GM12878 (cell line): ENCODE measurements at regions not wholly inside any gene's neighbourhood (a gene's known extent, or its start where the extent isn't known, plus 50 kb on each side); places are given as distances from the start of the nearest gene placed in this dataset.

Experiments
- ATAC-seq: fragments of 200-7000 bp; cut with Tn5 transposase; 3 replicates; pipeline ENCODE4 v1.9.1; 2020; ENCODE audit warnings: mild to moderate bottlenecking, moderate library complexity
- BruUV-seq: library from RNA; stranded (reverse); fragments of 400-500 nt; replicated peaks from 2 replicates; lab custom pipeline; 2021; lab: Mats Ljungman, UMichigan
- CTCF ChIA-PET: fragments of 300-600 bp; sonication (Branson Sonifier 250); formaldehyde crosslinking; extraction: SDS; loops from one replicate; lab custom pipeline; 2021; ENCODE audit warnings: inconsistent platforms; lab: Yijun Ruan, JAX
- POLR2A ChIA-PET: fragments of 350-600 bp; formaldehyde crosslinking; extraction: SDS; loops from one replicate; lab custom pipeline; 2021; ENCODE audit warnings: inconsistent platforms; lab: Charles Lee
- RAD21 ChIA-PET: fragments of 300-600 bp; sonication (Branson Sonifier 250); formaldehyde crosslinking; loops from one replicate; lab custom pipeline; 2023; ENCODE audit warnings: antibody characterized with exemption; ENCODE audit not compliant: unreplicated experiment; lab: Charles Lee
- SMC1A ChIA-PET: fragments of 300-600 bp; sonication (Branson Sonifier 250); formaldehyde crosslinking; loops from one replicate; lab custom pipeline; 2023; ENCODE audit not compliant: unreplicated experiment, uncharacterized antibody; lab: Charles Lee
- DNase-seq: peaks from one replicate; pipeline ENCODE4 v3.0.0-alpha.2; 2011; ENCODE audit warnings: low read depth, low spot score
- FAIRE-seq: peaks from 3 replicates; lab custom pipeline; 2011; peaks lifted over from hg19 to GRCh38; lab: Jason Lieb, UNC
- H2AFZ ChIP-seq: 2 replicates; pipeline ENCODE4 v1.6.0; 2011; ENCODE audit warnings: low read depth, low read length, control low read depth; ENCODE audit not compliant: control insufficient read depth
- H3K27ac ChIP-seq: 2 replicates; pipeline ENCODE4 v1.5.1; 2011; ENCODE audit warnings: control low read depth; ENCODE audit not compliant: control insufficient read depth, insufficient read depth
- H3K27me3 ChIP-seq, 2 experiments: replicated peaks in 1 of 2; 2 replicates each; pipeline versions ENCODE4 v1.6.0 to v1.6.1; 2011; ENCODE audit warnings: low read length in 1 of 2; ENCODE audit not compliant: control insufficient read depth in 2 of 2, insufficient read depth in 2 of 2
- H3K36me3 ChIP-seq, 2 experiments: 2 replicates each; pipeline ENCODE4 v1.5.1; 2011; ENCODE audit warnings: low read length in 1 of 2; ENCODE audit not compliant: control insufficient read depth in 2 of 2, insufficient read depth in 2 of 2
- H3K4me1 ChIP-seq: 2 replicates; pipeline ENCODE4 v1.6.1; 2011; ENCODE audit warnings: mild to moderate bottlenecking, low read length, moderate library complexity, mixed read lengths; ENCODE audit not compliant: control insufficient read depth, insufficient read depth
- H3K4me2 ChIP-seq: 2 replicates; pipeline ENCODE4 v1.6.0; 2011; ENCODE audit warnings: control low read depth; ENCODE audit not compliant: control insufficient read depth, insufficient read depth
- H3K4me3 ChIP-seq: fragments of 200-600 bp; sonication (generic); 2 replicates; pipeline ENCODE4 v1.5.1; 2016
- H3K79me2 ChIP-seq: 2 replicates; pipeline ENCODE4 v1.6.0; 2011; ENCODE audit warnings: low read length; ENCODE audit not compliant: control insufficient read depth, insufficient read depth
- H3K9ac ChIP-seq: 2 replicates; pipeline ENCODE4 v1.8.0; 2011; ENCODE audit warnings: low read length, control low read depth, mixed read lengths; ENCODE audit not compliant: control insufficient read depth, insufficient read depth
- H3K9me3 ChIP-seq: replicated peaks from 3 replicates; pipeline ENCODE4 v1.5.1; 2011; ENCODE audit warnings: mild to moderate bottlenecking, low read length; ENCODE audit not compliant: control insufficient read depth, insufficient read depth
- H4K20me1 ChIP-seq: 2 replicates; pipeline ENCODE4 v1.6.0; 2011; ENCODE audit not compliant: control insufficient read depth, insufficient read depth
- ASH2L ChIP-seq: fragments of 300-600, 200-600 bp; sonication (generic); IDR thresholded peaks from 2 replicates; pipeline ENCODE4 v1.6.1; 2017; ENCODE audit warnings: low read depth, mild to moderate bottlenecking, borderline replicate concordance
- CHD4 ChIP-seq: fragments of 200-600 bp; sonication (generic); IDR thresholded peaks from 2 replicates; pipeline ENCODE4 v1.6.1; 2016; ENCODE audit warnings: mild to moderate bottlenecking
- IKZF1 ChIP-seq: fragments of 450-650 bp; conservative IDR thresholded peaks from 2 replicates; pipeline ENCODE4 v1.6.1; 2017; ENCODE audit warnings: antibody characterized with exemption, mild to moderate bottlenecking
- JUNB ChIP-seq: IDR thresholded peaks from 2 replicates; pipeline ENCODE4 v1.6.1; 2016; ENCODE audit warnings: antibody characterized with exemption, mild to moderate bottlenecking
- MEF2A ChIP-seq: IDR thresholded peaks from 2 replicates; pipeline ENCODE4 v1.6.1; 2011; ENCODE audit warnings: low read depth, mild to moderate bottlenecking, low read length, moderate library complexity; ENCODE audit not compliant: insufficient read depth
- MYB ChIP-seq: fragments of 150-350 bp; IDR thresholded peaks from 2 replicates; pipeline ENCODE4 v1.6.1; 2014; ENCODE audit warnings: mild to moderate bottlenecking, low read depth, low read length, borderline replicate concordance
- NRF1 ChIP-seq: conservative IDR thresholded peaks from 2 replicates; pipeline ENCODE4 v1.6.1; 2011; ENCODE audit warnings: mild to moderate bottlenecking, low read depth, low read length, improper control_type of control experiment
- PML ChIP-seq: IDR thresholded peaks from 2 replicates; pipeline ENCODE4 v1.6.1; 2012; ENCODE audit warnings: low read length, inconsistent platforms
- SP1 ChIP-seq: IDR thresholded peaks from one replicate; pipeline ENCODE4 v1.6.1; 2011; ENCODE audit warnings: low read depth, low read length
- SREBF2 ChIP-seq: IDR thresholded peaks from 2 replicates; pipeline ENCODE4 v1.6.1; 2012; ENCODE audit warnings: mild to moderate bottlenecking, low read length
- ZNF274 ChIP-seq: IDR thresholded peaks from one replicate; pipeline ENCODE4 v1.8.0; 2011; ENCODE audit not compliant: insufficient read length, insufficient read depth
- WGBS: methylation state at CpG from one replicate; pipeline ENCODE4 v1.1.6; 2016; ENCODE audit warnings: low lambda C conversion rate; ENCODE audit not compliant: insufficient replicate concordance, insufficient coverage; ENCODE audit errors: missing lambda C conversion rate; 5-methylcytosine and 5-hydroxymethylcytosine counted together
- in situ Hi-C: fragments of 300-500 bp; cut with MboI; formaldehyde crosslinking; loops from 9 replicates; pipeline ENCODE4 v1.14.3; 2018; ENCODE audit warnings: mixed read lengths
- intact Hi-C: fragments of 100-400 bp; cut with micrococcal nuclease; formaldehyde crosslinking; loops from one replicate; pipeline ENCODE4 v1.14.2; 2022; ENCODE audit not compliant: unreplicated experiment
- TF ChIP-seq, protein P1 (sequence below): fragments of 450-650 bp; IDR thresholded peaks from 2 replicates; pipeline ENCODE4 v1.6.1; 2017; ENCODE audit warnings: borderline replicate concordance
- TF ChIP-seq, protein P2 (sequence below): IDR thresholded peaks from 2 replicates; pipeline ENCODE4 v1.6.1; 2011; ENCODE audit warnings: borderline replicate concordance, low read depth, mild to moderate bottlenecking, moderate library complexity, low read length; ENCODE audit not compliant: insufficient read depth, poor library complexity, severe bottlenecking
- TF ChIP-seq, protein P3 (sequence below): fragments of 450-650 bp; IDR thresholded peaks from 2 replicates; pipeline ENCODE4 v1.6.1; 2017; ENCODE audit warnings: low read depth, mild to moderate bottlenecking, moderate library complexity
- TF ChIP-seq, protein P4 (sequence below): IDR thresholded peaks from 2 replicates; pipeline ENCODE4 v1.6.1; 2011; ENCODE audit warnings: low read depth, mild to moderate bottlenecking, low read length, moderate library complexity, borderline replicate concordance; ENCODE audit errors: extremely low read depth

DNA sequence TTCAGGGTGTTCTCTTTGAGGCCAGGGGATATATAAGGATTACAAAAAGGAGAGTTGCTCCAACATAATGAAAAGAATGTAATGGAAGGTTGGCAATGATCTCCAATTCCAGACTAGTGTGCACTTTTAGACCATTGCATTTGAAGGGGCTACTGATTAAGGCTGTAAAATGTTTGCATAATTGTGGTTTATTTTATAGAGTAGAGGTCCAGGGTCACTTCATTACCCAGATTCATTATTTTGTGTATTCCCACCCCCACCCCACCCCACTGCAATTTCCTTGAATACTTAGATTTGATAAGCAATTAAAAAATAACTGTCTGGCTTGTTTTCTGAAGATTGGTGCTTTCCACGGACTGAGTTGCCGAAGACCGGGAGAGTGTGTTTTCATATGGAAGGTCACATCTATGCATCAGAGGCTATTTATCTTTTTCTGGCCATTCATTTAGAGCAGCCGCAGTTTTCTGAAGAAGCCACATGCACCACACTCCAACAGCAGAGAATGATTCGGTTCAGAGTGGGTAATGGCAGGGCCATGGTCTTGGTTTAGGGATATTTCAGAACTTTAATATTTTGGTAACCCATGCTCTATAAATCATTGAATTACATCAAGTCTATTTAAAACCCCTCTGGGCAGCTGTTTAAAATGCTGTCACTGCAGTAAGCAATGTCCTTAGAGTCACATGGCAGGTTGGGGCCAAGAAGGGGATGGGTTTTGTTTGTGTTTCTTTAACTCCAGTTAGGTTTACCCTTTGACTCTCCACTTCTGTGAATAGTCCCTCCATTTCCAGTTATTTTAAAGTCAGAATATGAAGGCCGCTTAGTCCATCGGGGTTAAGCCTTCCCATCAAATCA, 94.6 kb downstream of the TMEM30B start:
- Histone ChIP-seq H3K27ac (no peak overlapping the region), H3K79me2 (no peaks in the 10 kb centered on the region), H3K4me2 (no peak overlapping the region), H3K36me3 (no peaks in the 10 kb centered on the region), H3K4me1 (no peaks in the 10 kb centered on the region), H2AFZ (no peak overlapping the region), H3K9ac (no peak overlapping the region), H3K4me3 (no peak overlapping the region), H3K27me3 (peaks cover 3% of the 10 kb centered on the region in 2 experiments), H3K9me3 (no peaks in the 10 kb centered on the region), H4K20me1 (no peaks in the 10 kb centered on the region)
- TF ChIP-seq, protein P1, sequence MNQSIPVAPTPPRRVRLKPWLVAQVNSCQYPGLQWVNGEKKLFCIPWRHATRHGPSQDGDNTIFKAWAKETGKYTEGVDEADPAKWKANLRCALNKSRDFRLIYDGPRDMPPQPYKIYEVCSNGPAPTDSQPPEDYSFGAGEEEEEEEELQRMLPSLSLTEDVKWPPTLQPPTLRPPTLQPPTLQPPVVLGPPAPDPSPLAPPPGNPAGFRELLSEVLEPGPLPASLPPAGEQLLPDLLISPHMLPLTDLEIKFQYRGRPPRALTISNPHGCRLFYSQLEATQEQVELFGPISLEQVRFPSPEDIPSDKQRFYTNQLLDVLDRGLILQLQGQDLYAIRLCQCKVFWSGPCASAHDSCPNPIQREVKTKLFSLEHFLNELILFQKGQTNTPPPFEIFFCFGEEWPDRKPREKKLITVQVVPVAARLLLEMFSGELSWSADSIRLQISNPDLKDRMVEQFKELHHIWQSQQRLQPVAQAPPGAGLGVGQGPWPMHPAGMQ: no peak
- TF ChIP-seq MYB (no peak), CHD4 (no peak), IKZF1 (no peak), MEF2A (no peak), ZNF274 (no peak), SREBF2 (no peak), JUNB (no peak), NRF1 (no peak), ASH2L (no peak), SP1 (no peak), PML (no peak)
- TF ChIP-seq, protein P2, sequence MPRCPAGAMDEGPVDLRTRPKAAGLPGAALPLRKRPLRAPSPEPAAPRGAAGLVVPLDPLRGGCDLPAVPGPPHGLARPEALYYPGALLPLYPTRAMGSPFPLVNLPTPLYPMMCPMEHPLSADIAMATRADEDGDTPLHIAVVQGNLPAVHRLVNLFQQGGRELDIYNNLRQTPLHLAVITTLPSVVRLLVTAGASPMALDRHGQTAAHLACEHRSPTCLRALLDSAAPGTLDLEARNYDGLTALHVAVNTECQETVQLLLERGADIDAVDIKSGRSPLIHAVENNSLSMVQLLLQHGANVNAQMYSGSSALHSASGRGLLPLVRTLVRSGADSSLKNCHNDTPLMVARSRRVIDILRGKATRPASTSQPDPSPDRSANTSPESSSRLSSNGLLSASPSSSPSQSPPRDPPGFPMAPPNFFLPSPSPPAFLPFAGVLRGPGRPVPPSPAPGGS: no peak
- TF ChIP-seq, protein P3, sequence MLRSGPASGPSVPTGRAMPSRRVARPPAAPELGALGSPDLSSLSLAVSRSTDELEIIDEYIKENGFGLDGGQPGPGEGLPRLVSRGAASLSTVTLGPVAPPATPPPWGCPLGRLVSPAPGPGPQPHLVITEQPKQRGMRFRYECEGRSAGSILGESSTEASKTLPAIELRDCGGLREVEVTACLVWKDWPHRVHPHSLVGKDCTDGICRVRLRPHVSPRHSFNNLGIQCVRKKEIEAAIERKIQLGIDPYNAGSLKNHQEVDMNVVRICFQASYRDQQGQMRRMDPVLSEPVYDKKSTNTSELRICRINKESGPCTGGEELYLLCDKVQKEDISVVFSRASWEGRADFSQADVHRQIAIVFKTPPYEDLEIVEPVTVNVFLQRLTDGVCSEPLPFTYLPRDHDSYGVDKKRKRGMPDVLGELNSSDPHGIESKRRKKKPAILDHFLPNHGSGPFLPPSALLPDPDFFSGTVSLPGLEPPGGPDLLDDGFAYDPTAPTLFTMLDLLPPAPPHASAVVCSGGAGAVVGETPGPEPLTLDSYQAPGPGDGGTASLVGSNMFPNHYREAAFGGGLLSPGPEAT: no peak
- TF ChIP-seq, protein P4, sequence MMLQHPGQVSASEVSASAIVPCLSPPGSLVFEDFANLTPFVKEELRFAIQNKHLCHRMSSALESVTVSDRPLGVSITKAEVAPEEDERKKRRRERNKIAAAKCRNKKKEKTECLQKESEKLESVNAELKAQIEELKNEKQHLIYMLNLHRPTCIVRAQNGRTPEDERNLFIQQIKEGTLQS: no peak
- ATAC-seq (no peak), FAIRE-seq (no peak), DNase-seq (no peak)
- no TSS peak for BruUV-seq
- intact Hi-C loops (loop anchor here (5.0 kb wide), 2 partner anchors 41 to 204 kb away; partner anchors contain the start of genes SLC38A6 and TRMT5), in situ Hi-C loops (no loop called here)
- CTCF ChIA-PET: interaction anchor here (1.0 kb wide), 1 partner anchor 9 kb away, joined by 3 read pairs; no protein-coding TSS in a partner anchor
- SMC1A ChIA-PET: interaction anchor here (0.7 kb wide), 1 partner anchor 9 kb away, joined by 3 read pairs; no protein-coding TSS in a partner anchor
- POLR2A ChIA-PET: no interaction called here
- RAD21 ChIA-PET: no interaction called here
- 88% methylated on average over 7 of the region's 7 CpGs for WGBS
